Esophagus squamous epithelium (tissue), 4 donors: ENCODE measurements at regions not wholly inside any gene's neighbourhood (a gene's known extent, or its start where the extent isn't known, plus 50 kb on each side); places are given as distances from the start of the nearest gene placed in this dataset.

Experiments
- CTCF ChIP-seq, 6 experiments: fragments of 450-650 bp in 4 of 6; fragments of 200-600 bp in 2 of 6; sonication (generic) in 2 of 6; IDR thresholded peaks; one replicate each; pipeline ENCODE4 v1.5.1; 2016 to 2019; ENCODE audit warnings: antibody characterized with exemption in 6 of 6, mild to moderate bottlenecking in 4 of 6, moderate library complexity in 4 of 6
- POLR2A ChIP-seq, 4 donors: fragments of 450-650 bp; IDR thresholded peaks; one replicate each; pipeline ENCODE4 v1.6.1; 2017; ENCODE audit warnings: antibody characterized with exemption in 4 of 4, mild to moderate bottlenecking in 4 of 4, moderate library complexity in 3 of 4

DNA sequence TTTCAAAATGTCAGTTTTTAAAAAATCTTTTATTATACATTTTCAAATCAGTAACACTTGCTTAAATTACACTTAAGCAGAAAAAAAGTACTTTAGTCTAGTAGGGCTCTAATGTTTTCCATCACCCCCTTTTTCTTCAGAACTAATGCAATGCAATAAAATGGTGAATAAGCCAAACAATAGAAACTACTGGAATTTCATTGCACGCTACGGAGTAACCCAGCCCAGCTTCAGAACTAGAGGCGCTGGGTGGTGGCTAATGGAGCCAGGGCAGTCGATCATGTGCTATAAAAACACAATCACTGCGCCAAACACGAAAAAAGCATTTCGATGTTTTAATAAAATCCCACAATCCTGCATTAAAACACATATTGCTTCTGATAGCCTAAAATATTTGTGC lies 59.9 kb upstream of the ODAD2 start:
- TF ChIP-seq CTCF (IDR thresholded peaks at IDR 0.05) (no peak), POLR2A (IDR thresholded peaks at IDR 0.05) (no peak)
